ENCODE measurements at regions not wholly inside any gene's neighbourhood (a gene's known extent, or its start where the extent isn't known, plus 50 kb on each side); places are given as distances from the start of the nearest gene placed in this dataset.

DNA sequence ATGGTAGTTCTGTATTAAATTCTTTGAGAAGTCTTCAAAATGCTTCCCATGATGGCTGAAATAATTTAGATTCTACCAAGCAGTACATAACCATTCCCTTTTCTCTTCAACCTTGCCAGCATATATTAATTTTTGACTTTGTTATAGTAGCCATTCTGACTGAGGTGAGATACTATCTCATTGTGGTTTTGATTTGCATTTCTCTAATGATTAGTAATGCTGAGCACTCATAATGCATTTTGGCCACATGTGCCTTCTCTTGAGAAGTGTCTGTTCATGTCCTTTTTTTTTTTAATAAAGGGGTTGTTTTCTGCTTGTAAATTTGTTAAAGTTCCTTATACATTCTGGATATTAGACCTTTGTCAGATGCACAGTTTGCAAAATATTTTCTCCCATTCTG, 173.9 kb downstream of the CALCRL start:
- no peak for DNase-seq

DNA sequence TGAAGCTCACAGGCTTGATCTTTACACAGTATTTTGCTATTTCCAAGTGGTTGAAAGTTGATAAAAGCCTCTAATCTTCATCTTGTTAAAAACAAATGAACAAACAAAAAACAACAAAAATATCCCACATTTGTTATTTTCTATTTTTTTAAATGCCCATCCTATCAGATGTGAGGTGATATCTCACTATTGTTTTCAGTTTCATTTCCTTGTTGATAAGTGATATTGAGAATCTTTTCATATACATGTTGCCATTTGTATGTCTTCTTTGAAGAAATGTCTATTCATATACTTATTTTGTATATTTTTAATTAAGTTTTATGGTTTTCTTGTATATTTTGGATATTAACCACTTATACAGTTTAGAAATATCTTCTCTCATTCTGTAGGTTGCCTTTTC, 175.8 kb downstream of the CALCRL start:
- no peak for DNase-seq

DNA sequence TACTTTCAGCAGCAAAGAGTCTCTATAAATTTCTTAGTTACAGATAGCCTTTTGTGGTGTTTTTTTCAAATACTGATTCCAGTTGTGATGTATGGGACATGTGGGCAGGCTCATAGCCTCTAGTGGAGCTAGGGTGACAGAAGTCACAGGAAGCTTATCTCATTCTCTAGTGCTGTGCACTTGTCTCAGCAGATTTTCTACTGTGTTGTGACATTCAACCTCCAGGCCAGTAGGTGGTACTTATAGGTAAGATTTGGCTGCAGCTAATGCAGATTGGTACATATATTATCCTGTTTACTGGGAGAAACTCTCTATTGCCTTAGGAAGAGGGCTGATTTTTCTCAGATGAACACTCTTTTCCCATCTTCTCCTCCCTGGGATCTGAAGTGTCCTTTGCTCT, 176.2 kb downstream of the CALCRL start:
- no peak for DNase-seq

DNA sequence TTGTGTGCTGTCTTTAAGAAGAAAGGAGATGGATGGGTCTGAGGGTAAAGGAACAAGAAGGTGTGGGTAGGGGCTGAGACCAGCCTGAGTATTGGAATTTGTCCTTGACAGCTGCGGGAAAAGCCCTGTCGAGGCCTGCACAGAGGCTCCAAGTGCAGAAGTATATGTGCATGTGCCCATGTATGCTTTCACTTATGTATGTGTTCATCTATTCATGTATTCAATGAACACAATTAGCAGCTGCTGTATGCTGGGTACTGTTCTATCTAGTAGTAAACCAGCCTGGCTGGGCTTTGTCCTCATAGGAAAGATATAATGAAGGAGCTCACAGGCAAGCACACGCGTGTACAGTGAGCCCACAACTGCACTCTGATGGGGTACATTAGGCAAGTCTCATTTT, 181.4 kb downstream of the CALCRL start:
- DNase-seq: no peak

DNA sequence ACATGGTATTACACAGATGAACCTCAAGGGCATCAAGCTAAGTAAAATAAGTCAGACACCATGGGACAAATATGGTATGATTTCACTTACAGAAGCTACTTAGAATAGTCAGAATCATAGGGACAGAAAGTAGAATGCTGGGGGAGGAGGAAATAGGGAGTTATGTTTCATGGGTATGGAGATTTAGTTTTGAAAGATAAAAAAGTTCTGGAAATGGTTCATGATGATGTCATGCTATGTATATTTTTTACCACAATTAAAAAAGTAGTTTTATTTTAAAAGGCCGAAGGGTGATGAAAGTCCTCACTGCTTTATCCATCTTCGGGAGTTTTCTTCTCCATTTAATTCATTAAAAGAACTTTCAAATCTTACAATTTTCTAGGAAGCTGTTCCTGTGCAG, 181.9 kb downstream of the CALCRL start:
- DNase-seq: no peak

DNA sequence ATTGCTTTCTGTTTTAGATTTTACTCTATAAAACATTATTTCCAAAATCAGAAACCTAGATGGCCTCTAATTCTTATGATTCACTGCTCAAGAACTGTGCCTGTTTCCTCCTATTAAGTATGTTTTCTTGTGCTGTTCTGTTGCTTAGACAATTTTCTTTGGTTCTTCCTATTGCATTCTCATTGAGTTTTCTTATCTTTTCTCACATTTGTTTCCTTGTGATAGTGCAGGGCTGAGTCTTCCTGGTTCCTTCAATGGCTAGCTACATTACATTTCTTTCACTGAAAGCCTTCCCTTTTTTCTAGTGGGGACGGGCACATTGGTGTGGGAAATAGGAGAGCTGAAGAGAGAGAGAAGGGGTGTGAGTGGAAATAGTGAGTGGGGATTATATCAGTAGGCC, 183.4 kb downstream of the CALCRL start:
- no peak for DNase-seq

DNA sequence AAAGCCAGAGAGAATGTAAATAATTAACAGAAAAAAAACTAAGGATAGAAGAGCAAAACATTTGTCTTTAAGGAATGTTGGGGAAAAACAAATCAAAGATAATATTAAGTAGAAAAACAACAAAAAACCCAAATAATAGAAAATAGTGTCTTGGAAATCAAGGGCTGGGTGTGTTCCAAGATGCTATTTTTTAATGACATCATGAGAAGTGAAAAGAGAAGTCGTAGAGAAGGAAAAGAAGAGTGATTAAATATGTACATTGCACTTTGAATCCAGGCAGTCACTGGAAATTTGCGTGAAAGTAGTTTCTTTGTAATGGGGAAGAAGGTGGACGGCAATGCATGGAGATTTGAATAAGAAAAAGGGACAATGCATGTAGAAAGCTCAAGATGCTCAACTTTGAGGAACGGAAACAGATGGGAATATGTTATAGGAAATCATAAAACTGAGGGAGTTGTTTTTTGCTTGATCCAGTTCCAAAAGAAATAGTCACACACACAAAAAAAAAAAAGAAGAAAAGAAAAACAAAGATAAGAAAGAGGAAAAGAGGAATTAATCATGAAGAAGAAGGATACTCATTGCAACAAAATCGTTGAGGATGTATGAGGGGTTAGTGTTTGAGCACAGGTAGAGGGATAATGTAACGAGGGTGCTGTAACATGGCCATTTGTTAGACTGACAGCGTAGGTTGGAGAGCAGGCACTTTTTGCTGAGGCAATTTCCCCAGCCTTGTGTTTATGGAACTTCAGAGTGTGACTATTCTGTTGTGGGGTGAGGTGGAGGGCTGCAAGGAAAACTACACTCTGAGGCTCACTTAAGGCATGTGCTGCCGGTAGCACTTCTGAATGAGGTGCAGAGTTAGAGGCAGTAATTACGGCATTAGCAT, 184.1 kb downstream of the CALCRL start:
- no peak for DNase-seq

DNA sequence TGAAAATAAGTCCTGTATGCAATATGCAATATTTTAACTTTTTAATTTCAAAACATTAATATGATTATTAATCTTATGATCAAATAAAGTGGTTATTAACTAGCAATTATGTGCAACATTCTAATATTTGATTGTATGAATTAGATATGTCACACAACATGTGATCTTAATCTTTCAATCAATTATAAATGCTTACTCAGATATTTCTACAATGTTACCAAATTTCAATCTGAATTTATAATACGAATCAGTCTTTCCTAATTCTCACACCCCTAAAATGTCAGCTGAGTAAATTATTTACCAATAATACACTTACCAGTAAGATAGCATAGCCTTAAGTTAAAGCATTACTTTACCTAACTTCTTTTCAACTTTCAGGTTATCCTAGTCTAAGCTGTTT, 186.3 kb downstream of the CALCRL start:
- no peak for DNase-seq

DNA sequence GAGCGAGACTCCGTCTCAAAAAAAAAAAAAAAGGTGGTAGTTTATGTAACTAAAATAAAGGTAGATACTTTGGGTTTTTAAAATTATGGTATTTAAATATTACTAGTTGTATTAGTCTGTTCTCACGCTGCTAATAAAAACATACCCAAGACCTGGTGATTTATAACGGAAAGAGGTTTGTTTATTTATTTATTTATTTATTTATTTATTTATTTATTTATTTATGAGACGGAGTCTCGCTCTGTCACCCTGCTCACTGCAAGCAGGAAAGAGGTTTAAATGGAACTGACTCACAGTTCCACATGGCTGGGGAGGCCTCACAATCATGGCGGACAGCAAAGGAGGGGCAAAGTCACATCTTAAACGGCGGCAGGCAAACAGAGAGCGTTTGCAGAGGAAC, 196.0 kb downstream of the CALCRL start:
- no peak for DNase-seq

DNA sequence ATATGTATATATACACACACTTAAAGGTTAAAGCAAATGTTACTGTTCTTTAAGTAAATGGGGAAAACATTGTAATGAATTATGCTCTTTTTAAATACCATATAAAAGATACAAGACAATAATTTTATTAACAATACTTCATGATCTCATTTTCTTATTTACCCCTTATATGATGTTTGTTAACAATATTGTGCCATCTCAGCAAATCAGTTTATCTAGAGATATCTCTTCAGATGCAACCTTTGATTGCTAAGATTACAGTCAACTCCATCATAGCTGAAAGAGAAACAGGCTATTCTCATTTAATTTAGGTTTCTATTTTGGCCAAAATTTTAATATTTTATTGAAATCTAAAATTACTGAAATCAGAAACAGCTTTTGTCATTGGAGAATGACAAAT, 197.9 kb downstream of the CALCRL start:
- DNase-seq: no peak

DNA sequence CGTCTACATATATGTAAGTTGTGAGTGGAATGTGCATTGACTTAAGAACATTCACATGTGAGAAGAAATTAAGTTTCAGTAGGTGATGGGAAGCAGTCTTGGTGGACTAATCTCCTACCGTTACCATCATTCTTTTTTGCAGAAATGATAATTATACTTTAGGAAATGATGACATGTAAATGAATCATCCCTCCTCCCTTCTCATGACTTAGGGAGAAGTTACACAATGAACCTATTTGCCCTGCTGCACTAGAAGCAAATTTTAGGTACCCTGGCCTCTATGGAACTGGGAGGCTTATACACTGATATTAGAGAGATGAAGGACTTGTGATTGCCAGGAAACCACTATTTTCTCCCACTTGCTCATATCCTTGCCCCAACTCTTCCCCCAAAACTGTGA, 214.2 kb downstream of the CALCRL start:
- no peak for DNase-seq

DNA sequence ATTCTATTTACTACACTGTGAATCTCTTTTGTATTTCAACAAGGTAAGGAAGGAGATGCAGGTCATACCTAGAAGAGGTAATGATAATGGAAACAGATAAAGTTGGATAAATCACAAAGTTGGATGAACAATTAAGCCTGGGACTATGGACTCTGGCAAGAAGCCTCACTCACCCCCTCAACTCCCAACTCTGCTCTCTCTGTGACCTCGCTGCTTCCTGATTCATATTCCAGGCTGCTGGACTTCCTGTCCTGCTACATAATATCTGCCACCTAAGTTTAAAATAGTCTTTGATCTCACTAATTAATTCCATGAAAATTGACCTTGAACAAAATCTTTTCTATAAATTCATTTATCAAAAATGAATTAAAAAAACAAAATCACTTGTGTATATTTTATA, 215.3 kb downstream of the CALCRL start:
- no peak for DNase-seq

DNA sequence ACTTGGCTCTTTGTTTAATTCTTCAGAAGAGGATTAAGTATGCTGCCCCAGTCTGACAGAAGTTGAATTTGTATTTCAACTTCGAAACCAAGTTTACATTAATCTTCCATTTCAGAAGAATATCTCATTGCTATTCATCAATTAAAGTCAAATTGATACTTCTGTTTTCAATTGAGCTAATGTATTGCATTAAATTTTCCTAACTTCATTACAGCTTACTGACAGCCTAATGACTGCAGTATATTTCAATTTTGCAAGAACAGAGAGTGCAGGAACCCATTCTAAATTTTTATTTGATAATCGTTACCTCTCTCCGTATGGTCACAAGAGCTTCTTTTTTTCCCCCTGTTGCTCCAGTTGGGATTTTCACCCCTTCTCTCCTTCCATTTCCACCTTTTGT, 218.0 kb downstream of the CALCRL start:
- no peak for DNase-seq

DNA sequence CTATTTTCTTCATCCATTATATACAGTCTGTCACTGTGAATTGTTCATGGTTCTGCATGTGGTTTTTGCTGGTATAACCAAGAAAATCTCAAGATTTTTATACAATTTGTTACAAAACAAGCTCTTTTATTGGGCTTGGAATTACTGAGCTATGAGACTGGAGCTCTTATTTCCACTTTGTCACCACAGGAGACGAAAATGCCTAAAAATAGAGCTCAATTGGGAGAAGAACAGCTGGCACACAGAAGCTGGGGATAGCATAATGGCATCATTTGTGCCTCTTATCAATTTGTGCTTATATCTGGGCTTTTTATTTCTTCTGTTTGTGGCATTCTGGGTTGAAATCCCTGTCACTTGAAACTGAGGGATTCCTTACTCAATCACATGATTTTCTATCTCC, 219.1 kb downstream of the CALCRL start:
- no peak for DNase-seq

DNA sequence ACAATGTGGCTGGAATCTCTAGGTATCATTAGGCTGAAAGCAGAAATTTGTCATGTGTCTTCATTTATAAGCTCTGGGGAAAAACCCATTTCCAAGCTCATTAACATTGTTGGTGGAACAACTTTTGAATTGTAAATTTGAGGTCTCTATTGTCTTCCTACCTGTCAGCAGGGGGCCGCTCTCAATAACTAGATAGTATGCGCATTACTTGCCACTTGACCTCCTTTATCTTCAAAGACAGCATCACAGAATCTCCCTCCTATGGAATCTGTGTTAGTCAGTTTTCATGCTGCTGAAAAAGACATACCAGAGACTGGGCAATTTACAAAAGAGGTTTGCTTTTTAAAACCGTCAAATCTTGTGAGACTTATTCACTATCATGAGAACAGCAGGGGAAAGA, 223.1 kb downstream of the CALCRL start:
- DNase-seq: no peak

DNA sequence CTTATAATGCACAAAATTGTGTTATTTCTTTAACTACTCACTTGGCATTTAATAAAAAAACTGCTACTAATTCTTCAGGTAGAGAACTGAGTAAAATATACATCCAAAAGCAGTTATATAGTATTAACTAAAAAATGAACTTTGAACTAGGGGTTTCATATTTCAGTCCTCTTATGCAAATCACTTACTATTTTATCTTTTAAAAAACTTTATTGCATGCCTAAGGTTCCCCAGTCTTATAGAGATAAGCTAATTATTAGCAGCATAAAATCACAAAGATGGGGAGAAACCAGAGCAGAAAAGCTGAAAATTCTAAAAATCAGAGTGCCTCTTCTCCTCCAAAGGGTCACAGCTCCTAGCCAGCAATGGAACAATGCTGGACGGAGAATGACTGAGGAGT, 228.0 kb downstream of the CALCRL start:
- DNase-seq: no peak

DNA sequence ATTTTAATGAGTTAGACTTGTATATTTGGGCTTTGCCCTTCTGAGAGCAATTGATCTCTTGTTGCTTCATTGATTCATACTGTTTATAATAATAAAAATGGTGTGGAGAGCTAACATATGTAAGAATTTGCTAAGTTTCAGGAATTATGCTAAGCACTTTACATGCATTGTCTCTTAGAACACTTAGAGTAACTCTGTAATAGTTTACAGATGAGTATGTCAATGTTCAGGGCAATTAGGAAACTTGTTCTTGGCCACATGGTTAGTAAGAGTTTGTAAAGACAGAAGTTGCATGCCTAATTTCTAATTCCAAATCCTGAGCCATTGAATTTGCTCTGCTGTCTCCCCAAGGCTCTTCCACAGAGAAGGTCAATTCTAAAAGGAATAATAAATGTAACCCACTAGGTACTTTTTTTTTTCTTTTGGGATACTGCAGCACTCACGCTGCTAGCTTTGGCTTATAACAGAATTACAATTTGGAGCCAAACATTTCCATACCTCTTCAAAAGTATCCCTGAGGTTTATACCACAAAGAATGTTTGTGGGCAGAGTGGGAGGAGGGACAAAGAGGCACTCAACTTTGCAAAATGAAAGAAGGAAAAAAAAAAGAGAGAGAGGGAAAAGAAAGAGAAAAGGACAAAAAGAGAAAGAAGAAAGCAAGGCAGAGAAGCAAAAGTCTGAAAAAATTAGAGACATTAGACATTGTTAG, 232.4 kb downstream of the CALCRL start:
- DNase-seq: no peak

DNA sequence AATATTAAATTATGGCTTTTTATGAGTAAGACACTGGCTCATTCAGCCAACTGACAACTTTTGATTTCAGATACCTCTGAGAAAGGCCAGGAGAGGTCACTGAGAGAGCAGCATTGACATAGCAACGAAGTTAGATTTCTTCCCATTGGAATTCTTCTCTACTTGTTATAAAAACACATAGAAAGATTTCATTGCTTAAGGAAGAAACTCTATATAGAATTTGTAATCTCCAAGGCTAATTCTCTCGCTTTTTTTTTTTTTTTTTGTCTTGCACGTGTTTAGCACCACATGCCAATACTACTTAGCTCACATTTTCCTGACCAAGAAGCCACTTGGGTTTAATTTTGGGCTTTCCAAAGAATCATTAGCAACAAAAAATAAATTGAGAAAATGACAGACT, 233.7 kb downstream of the CALCRL start:
- DNase-seq: no peak

DNA sequence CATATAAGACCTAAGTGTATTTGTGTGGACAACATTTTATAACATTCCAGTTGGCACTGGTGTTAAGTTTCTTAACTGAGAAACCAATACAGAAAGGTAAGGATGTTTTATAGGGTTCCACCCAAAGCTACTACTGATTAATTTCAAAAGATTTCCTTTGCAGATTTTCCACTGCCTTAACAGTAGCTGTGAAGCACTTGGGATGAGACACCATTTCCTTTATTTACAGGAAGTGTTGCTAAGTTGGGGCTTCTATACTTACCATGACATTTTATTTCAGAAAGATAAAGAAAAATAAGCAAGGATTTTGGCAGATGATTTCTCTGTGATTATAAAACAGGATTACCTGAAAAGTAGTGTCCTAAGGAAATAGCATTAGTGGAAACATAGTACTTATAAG, 234.3 kb downstream of the CALCRL start:
- no peak for DNase-seq

DNA sequence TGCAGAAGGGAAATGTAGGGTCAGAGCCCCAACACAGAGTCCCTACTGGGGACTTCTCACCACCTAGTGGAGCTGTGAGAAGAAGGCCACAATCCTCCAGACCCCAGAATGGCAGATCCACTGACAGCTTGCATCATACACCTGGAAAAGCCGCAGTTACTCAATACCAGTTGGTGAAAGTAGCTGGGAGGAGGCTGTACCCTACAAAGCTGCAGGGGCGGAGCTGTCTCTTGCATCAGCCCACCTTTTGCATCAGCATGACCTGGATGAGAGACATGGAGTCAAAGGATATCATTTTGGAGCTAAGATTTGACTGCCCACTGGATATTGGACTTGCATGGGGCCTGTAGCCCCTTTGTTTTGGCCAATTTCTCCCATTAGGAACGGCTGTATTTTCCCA, 237.3 kb downstream of the CALCRL start:
- no peak for DNase-seq

DNA sequence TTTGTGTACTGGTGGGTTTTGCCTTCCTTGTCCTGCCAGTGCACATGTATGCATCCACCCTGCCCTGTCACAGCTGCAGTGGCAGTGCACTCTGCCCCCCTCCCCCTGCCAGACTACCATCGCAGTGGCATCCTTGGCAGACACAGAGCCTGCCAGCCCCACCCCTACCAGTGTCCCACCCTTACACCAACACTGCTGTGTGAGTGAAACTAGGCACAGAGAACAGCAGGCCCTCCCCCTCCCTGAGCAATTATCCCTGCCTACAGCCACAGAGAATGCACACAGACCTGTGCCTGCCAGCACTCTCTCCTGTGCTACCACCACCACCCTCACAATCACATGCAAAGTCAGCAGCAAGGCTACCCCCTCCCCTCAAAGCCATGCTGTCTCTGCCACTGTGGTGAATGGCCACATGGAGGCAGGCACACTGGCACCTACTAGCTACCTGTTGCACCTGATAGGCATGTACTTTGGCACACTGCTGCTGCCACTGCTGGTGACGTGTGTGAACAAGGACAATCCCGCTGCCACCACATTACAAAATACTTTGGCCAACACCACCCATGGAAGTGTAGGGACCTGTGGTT, 239.8 kb downstream of the CALCRL start:
- DNase-seq: no peak

DNA sequence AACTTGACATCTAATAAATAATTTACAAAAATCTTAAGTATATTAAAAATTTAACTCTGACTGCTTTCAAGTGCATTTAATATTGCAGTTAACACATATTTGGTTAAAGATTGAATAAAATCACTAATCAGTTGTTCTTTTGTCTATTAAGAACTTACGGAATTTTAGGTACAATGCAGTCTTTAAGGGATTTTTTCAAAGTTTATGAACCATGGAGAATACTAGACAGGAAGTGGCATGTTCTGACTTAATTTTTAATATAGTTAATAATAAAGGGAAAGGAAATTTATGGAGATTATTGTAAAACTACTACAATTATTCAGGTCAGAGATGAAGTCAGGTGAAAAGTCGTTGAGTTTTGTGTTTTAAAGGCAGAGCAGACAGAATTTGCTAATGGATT, 240.9 kb downstream of the CALCRL start:
- no peak for DNase-seq

DNA sequence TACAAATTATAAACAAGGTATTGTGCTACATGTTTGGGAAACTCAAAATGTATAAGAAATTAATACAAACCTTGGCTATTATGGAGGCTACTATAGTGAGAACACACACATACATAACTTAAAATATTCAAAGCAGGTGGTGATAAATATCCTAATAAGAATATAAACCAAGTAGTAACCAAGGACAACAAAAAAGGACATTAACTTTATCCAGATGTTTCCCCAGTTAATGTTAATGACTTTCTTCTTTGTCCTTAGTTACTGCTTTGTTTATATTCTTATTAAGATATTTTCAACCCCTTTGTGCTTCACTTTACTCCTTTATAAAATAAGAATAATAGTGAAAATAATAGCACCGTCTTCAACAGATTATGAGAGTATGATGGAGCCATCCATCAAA, 241.6 kb downstream of the CALCRL start:
- no peak for DNase-seq

DNA sequence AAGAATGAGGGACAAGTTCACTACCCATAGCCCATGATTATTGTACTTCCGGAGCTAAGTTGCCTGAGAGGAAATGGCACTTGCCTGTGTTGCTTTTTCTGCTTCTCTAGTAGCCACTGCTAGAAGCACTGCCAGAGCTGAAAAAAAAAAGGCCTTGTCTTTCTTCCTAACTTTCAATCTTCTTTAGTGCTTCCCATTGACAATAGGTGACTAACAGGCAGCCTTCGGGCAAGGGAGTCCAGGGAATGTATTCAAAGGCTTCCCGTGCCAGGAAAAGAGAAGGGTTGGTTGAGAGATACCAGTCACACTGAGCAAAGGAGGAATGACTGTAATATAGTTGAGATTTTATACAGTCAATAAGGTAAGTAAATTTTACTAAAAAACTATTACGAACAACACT, 242.0 kb downstream of the CALCRL start:
- no peak for DNase-seq

Measured in T1000 (cell line).